NCI-H82 treated with DMSO at 0.1 percent for 48 hours (cell line): ENCODE measurements at regions not wholly inside any gene's neighbourhood (a gene's known extent, or its start where the extent isn't known, plus 50 kb on each side); places are given as distances from the start of the nearest gene placed in this dataset.
"Not testable (repeated sequence)": the region's sequence is repeated elsewhere in the genome, so short reads cannot be mapped to it uniquely, and the experiment has no call there.

Source experiments
- DNase-seq: peaks from one replicate; lab custom pipeline; 2025; ENCODE audit not compliant: unreplicated experiment; lab: John Stamatoyannopoulos, UW

GRCh38 chr10:94124147-94124546, 130.4 kb downstream of the PLCE1 start:
- DNase-seq: not testable (repeated sequence)

- DNase-seq: not testable (repeated sequence)
Observed at GRCh38 chr10:94125268-94125667, 131.5 kb downstream of the PLCE1 start.

- DNase-seq: no peak
Observed at GRCh38 chr10:94125856-94126255, 132.1 kb downstream of the PLCE1 start.

GRCh38 chr10:94129393-94130130, 135.8 kb downstream of the PLCE1 start:
- no peak for DNase-seq

DNA sequence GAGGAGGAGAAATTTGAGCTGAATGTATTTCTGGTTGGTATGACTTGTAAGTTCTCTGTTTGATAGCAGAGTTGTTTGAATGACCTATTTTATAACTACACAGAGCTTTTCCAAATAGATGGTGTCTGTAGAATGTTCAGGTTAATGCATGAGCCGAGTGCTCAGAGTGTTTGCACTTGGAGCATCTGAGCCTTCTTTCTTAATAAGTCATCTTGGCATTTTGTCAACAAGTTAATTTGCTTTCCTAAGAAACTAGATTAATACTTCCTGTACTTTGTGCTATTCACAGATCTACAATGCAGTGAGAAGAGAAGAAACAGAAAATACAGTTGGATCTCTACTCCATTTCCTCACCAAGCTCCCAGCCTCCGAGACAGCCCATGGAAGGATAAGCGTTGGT, 138.2 kb downstream of the PLCE1 start:
- no peak for DNase-seq

DNA sequence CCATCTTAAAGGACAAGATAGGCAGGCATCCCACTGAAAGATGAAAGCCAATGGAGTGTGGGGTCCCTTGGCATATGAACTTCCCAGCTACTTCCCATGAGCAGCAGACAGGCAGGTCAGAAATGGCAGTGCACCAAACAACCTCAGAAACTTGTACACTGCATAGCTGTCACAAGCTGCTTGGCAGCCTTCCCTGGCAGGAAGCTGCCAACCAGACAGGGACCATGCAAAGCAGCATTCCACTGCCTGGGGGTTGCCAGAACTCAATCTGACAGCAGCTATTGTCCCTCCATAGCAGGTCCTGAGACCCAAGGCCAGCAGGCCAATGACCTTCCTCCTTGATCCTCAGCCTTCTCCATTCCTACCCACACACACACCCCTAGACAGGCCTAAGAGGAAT, 139.5 kb downstream of the PLCE1 start:
- DNase-seq: no peak

DNA sequence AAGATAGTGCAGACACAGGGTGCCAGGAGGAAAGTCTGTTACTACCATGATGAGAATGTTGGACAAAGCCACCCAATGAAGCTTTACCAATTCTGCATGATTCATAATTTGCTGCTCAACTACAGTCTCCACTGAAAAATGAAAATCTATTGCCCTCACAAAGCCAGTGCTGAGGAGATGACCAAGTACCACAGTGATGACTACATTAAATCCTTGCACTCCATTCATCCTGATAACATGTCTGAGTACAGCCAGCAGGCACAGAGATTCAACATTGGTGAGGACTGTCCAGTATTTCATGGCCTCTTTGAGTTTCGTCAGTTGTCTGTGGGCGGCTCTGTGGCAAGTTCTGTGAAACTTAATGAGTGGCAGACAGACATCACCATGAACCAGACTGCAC, 144.0 kb downstream of the PLCE1 start:
- no peak for DNase-seq

DNA sequence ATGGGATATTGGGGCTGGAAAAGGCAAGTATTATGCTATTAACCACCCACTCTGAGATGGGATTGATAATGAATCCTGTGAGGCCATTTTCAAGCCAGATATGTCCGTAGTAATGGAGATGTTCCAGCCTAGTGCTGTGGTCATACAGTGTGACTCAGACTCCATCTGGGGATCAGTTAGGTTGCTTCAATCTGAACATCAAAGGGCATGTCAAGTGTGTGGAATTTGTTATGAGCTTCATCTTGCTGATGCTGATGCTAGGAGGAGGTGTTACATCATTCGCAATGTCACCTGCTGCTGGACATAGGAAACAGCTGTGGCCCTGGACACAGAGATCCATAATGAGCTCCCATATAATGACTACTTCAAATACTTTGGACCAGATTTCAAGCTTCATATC, 144.7 kb downstream of the PLCE1 start:
- no peak for DNase-seq

- DNase-seq: no peak
Observed at GRCh38 chr10:94143261-94143660, 149.5 kb downstream of the PLCE1 start.

GRCh38 chr10:94146313-94146712, 152.6 kb downstream of the PLCE1 start:
- DNase-seq: no peak

DNA sequence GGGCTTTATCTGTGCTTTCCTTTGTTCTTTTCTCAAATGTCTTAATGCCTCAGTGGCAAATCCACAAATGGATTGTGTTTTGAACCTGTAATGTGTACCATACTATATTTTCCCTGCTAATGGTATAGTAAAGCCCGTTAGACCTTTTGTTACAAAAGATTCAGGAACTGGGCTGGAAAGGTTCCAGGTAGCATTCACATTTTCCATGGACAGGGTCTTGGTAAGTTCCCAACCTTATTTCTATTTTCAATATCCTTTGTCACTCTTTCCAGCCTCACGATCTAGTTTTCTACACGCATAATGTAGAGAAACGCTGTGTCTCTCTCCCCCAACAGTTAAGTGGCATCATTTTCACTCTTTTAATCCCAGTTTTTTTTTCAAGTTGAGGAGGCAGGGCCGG, 153.0 kb downstream of the PLCE1 start:
- DNase-seq: no peak

DNA sequence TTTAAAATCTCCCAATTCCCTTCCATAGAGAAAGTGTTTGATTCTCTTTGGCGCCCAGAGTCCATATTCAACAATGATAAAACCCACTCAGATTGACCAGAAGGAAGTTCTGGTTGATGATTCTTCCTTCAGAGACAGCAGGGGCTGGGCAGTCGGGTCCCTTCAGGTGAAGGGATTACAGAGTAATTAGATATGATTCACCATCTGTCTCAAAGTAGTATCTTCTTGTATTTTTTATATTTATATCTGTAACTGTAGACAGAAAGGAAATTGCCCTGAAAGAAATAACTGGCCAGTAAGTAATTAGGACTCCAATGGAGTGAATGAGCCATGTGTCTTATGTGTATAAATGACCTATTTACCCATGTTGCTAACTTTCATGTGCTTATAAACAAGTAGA, 156.0 kb downstream of the PLCE1 start:
- peak; percentile 48 for DNase-seq

GRCh38 chr10:94150541-94151184, 156.9 kb downstream of the PLCE1 start:
- peak; percentile 86 for DNase-seq

GRCh38 chr10:94155722-94156271, 162.1 kb downstream of the PLCE1 start:
- no peak for DNase-seq

DNA sequence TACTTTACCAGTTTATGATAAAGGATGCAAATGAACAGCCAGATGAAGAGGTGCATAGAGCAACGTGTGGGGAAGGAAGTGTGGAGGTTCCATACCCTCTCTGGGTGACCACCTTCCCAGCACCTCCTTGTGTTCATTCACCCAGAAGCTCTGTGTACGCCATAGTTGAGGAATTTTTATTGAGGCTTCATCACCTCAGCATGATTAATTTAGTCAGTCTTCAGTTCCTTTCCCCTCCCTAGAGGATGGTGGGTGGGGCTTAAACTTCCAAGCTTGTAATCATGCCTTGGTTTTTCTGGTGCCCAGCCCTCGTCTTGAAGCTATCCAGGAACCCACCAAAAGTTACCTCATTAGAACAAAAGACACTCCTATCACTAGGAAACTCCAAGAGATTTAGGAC, 162.7 kb downstream of the PLCE1 start:
- DNase-seq: no peak

DNA sequence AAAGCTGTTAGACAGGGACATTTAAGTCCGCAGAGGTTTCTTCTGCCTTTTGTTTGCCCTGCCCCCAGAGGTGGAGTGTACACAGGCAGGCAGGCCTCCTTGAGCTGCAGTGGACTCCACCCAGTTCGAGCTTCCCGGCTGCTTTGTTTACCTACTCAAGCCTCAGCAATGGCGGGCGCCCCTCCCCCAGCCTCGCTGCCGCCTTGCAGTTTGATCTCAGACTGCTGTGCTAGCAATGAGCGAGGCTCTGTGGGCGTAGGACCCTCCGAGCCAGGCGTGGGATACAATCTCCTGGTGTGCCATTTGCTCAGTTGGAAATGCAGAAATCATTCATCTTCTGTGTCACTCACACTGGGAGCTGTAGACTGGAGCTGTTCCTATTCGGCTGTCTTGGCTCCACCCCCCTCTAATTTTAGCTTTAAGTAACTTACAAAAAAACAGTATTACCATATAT, 171.5 kb downstream of the PLCE1 start:
- DNase-seq: not testable (repeated sequence)

DNA sequence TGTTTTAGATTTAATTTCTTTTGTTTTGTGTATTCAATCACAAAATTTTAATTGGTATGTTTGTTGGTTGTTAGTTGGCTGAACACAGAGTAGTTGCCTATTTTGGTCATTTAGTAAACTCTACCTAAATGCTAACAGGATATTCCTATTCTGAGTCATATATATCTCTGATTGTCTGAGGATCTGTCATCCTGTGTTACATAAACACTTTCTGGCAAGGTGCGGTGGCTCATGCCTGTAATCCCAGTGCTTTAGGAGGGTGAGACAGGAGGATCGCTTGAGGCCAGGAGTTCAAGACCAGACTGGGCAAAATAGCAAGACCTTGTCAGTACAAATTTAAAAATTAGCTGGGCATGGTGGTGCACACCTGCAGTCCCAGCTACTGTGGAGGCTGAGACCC, 178.6 kb downstream of the PLCE1 start:
- DNase-seq: no peak

- DNase-seq: no peak
Observed at GRCh38 chr10:94173594-94173993, 179.9 kb downstream of the PLCE1 start.

GRCh38 chr10:94174838-94175237, 181.1 kb downstream of the PLCE1 start:
- no peak for DNase-seq

DNA sequence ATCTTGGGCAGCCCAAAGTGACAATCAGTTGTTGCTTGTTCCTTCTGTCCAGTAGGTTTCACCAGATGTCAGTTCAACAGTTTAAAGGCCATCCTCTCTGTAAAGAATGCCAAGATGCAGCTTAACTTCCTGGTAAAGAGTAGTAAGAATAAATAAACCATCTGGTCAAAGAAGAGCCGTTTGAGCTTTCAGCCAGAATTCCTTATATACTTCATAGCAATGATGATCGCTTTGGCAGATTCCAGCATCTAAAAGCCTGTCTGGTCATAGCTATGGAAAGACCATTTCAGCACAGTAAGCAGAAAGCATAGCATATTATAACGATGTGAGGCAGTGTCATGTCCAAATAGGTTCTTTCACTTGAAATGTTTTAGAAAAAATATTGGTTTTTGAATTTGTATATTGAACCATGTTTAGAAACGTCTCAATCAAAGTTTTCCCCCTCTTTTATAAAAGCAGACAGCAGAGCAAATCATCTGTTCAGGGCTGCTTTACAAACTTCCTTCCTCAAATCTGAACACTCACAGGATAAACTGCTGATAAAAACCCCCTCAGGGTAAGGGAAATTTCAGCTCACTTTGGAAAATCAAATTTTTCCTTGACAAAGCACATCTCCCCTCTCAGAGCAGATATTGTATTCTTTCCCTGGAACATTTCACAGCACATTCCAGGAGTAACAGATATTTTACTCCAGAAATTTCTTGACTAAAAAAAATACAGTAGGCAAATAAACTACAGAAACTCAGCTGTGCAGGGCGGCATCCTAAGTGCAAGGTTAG, 184.1 kb downstream of the NOC3L start:
- DNase-seq: no peak

- DNase-seq: peak; percentile 40
Observed at GRCh38 chr10:94180576-94180975, 182.2 kb downstream of the NOC3L start.
